HCT116 (cell line): ENCODE measurements at regions not wholly inside any gene's neighbourhood (a gene's known extent, or its start where the extent isn't known, plus 50 kb on each side); places are given as distances from the start of the nearest gene placed in this dataset.

ENCODE experiments used
- ATAC-seq: fragments of 200-7000 bp; cut with Tn5 transposase; 2 replicates; pipeline ENCODE4 v1.9.1; 2020; ENCODE audit warnings: mild to moderate bottlenecking, moderate library complexity
- BruUV-seq: library from RNA; stranded (reverse); fragments of 400-500 nt; replicated peaks from 2 replicates; lab custom pipeline; 2021; lab: Mats Ljungman, UMichigan
- CTCF ChIA-PET: fragments of 300-600 bp; sonication (Branson Sonifier 250); formaldehyde crosslinking; loops from one replicate; lab custom pipeline; 2021; ENCODE audit warnings: antibody characterized with exemption; lab: Charles Lee
- POLR2A ChIA-PET: fragments of 300-600, 350-600 bp; sonication (Branson Sonifier 250); formaldehyde crosslinking; loops from one replicate; lab custom pipeline; 2021; ENCODE audit warnings: antibody characterized with exemption; lab: Charles Lee
- RAD21 ChIA-PET, 2 experiments: fragments of 300-600 bp; sonication (Branson Sonifier 250); formaldehyde crosslinking; loops; one replicate each; lab custom pipeline; 2023; ENCODE audit warnings: low total read pairs in 2 of 2; ENCODE audit not compliant: uncharacterized antibody in 2 of 2, unreplicated experiment in 2 of 2, low non-redundant PET in 1 of 2; lab: Charles Lee
- DNase-seq: peaks from one replicate; pipeline ENCODE4 v3.0.0-alpha.2; 2010; ENCODE audit warnings: low read depth, low spot score
- H2AFZ ChIP-seq: fragments of 200-600 bp; shearing (Covaris generic), sonication (generic); 2 replicates; pipeline ENCODE4 v1.6.1; 2017; ENCODE audit warnings: low read depth, mixed run types, mixed read lengths, antibody characterized with exemption, low read length; ENCODE audit not compliant: poor library complexity, severe bottlenecking
- H3K27ac ChIP-seq: 2 replicates; pipeline ENCODE4 v1.5.1; 2012; ENCODE audit warnings: low read depth, low read length
- H3K27me3 ChIP-seq: fragments of 200-600 bp; sonication (generic); 2 replicates; pipeline ENCODE4 v1.6.1; 2016; ENCODE audit warnings: mixed run types, low read length, mixed read lengths; ENCODE audit not compliant: insufficient read depth
- H3K36me3 ChIP-seq, 2 experiments: fragments of 200-500 bp in 1 of 2; fragments of 200-600 bp in 1 of 2; sonication (Bioruptor generic) in 1 of 2; sonication (generic) in 1 of 2; 2 replicates each; pipeline versions ENCODE4 v1.5.1 to v1.6.1; 2014 to 2016; ENCODE audit warnings: low read length in 2 of 2, inconsistent platforms in 1 of 2, mixed read lengths in 1 of 2, mixed run types in 1 of 2; ENCODE audit not compliant: insufficient read depth in 2 of 2, control insufficient read depth in 1 of 2
- H3K4me1 ChIP-seq, 2 experiments: fragments of 200-600 bp in 1 of 2; sonication (generic) in 1 of 2; 2 replicates each; pipeline versions ENCODE4 v1.5.1 to v1.6.1; 2012 to 2017; ENCODE audit warnings: low read length in 2 of 2, inconsistent platforms in 1 of 2, mild to moderate bottlenecking in 1 of 2, mixed read lengths in 1 of 2, mixed run types in 1 of 2, moderate library complexity in 1 of 2; ENCODE audit not compliant: insufficient read depth in 2 of 2, control insufficient read depth in 1 of 2
- H3K4me2 ChIP-seq: fragments of 200-600 bp; sonication (generic); 2 replicates; pipeline ENCODE4 v1.6.1; 2017; ENCODE audit warnings: mixed run types, low read length, mixed read lengths
- H3K4me3 ChIP-seq, 2 experiments: fragments of 200-600 bp in 1 of 2; sonication (generic) in 1 of 2; replicated peaks in 1 of 2; 2 replicates each; pipeline ENCODE4 v1.5.1; 2011 to 2016; ENCODE audit warnings: low read length in 2 of 2, control low read depth in 1 of 2, low read depth in 1 of 2, mild to moderate bottlenecking in 1 of 2, mixed read lengths in 1 of 2, mixed run types in 1 of 2
- H3K79me2 ChIP-seq: fragments of 200-600 bp; sonication (generic); 2 replicates; pipeline ENCODE4 v1.6.1; 2017; ENCODE audit warnings: mild to moderate bottlenecking, mixed run types, low read length, moderate library complexity, mixed read lengths; ENCODE audit not compliant: insufficient read depth
- H3K9ac ChIP-seq: fragments of 200-600 bp; sonication (generic); 2 replicates; pipeline ENCODE4 v1.6.1; 2016; ENCODE audit warnings: low read length, mixed read lengths
- H3K9me2 ChIP-seq: fragments of 200-600 bp; sonication (generic), shearing (Covaris generic); 2 replicates; pipeline ENCODE4 v1.6.1; 2017; ENCODE audit warnings: mixed run types, mild to moderate bottlenecking, moderate library complexity; ENCODE audit not compliant: insufficient read depth
- H3K9me3 ChIP-seq, 2 experiments: fragments of 200-500 bp in 1 of 2; fragments of 200-600 bp in 1 of 2; sonication (Bioruptor generic) in 1 of 2; sonication (generic) in 1 of 2; 2 replicates each; pipeline ENCODE4 v1.6.1; 2014 to 2017; ENCODE audit warnings: low read length in 2 of 2, mixed read lengths in 2 of 2, inconsistent platforms in 1 of 2, low read depth in 1 of 2, mild to moderate bottlenecking in 1 of 2, mixed run types in 1 of 2, moderate library complexity in 1 of 2; ENCODE audit not compliant: control insufficient read depth in 1 of 2, insufficient read depth in 1 of 2
- H4K20me1 ChIP-seq: fragments of 200-600 bp; sonication (generic), shearing (Covaris generic); 2 replicates; pipeline ENCODE4 v1.6.1; 2017; ENCODE audit warnings: mixed run types, mild to moderate bottlenecking, moderate library complexity; ENCODE audit not compliant: insufficient read depth
- CEBPB ChIP-seq: IDR thresholded peaks from 2 replicates; pipeline ENCODE4 v1.6.1; 2012; ENCODE audit warnings: low read depth
- JUND ChIP-seq: IDR thresholded peaks from 2 replicates; pipeline ENCODE4 v1.6.1; 2012
- POLR2A ChIP-seq: IDR thresholded peaks from 2 replicates; pipeline ENCODE4 v1.7.0; 2011; ENCODE audit warnings: borderline replicate concordance; ENCODE audit not compliant: insufficient read depth, insufficient read length; ENCODE audit errors: extremely low read depth
- RAD21 ChIP-seq: IDR thresholded peaks from 2 replicates; pipeline ENCODE4 v1.6.1; 2012; ENCODE audit warnings: low read depth, mild to moderate bottlenecking
- intact Hi-C: fragments of 100-400 bp; cut with micrococcal nuclease; formaldehyde crosslinking; loops from 2 replicates; pipeline ENCODE4 v1.10.0; 2022
- TF ChIP-seq, protein P1 (sequence below): IDR thresholded peaks from 2 replicates; pipeline ENCODE4 v1.6.1; 2012; ENCODE audit warnings: low read depth
- TF ChIP-seq, protein P2 (sequence below): IDR thresholded peaks from 2 replicates; pipeline ENCODE4 v1.6.1; 2011; ENCODE audit warnings: mild to moderate bottlenecking, low read length, moderate library complexity; ENCODE audit not compliant: insufficient replicate concordance; ENCODE audit errors: extremely low read depth
- TF ChIP-seq, protein P3 (sequence below), 3 experiments: fragments of 200-600 bp in 1 of 3; sonication (generic) in 1 of 3; IDR thresholded peaks in 2 of 3; conservative IDR thresholded peaks in 1 of 3; 2 replicates each; pipeline ENCODE4 v1.5.1; 2012 to 2017; ENCODE audit warnings: low read depth in 2 of 3, low read length in 2 of 3, antibody characterized with exemption in 1 of 3, borderline replicate concordance in 1 of 3, control low read depth in 1 of 3, mild to moderate bottlenecking in 1 of 3, mixed read lengths in 1 of 3, mixed run types in 1 of 3, moderate library complexity in 1 of 3; ENCODE audit not compliant: insufficient read depth in 1 of 3

DNA sequence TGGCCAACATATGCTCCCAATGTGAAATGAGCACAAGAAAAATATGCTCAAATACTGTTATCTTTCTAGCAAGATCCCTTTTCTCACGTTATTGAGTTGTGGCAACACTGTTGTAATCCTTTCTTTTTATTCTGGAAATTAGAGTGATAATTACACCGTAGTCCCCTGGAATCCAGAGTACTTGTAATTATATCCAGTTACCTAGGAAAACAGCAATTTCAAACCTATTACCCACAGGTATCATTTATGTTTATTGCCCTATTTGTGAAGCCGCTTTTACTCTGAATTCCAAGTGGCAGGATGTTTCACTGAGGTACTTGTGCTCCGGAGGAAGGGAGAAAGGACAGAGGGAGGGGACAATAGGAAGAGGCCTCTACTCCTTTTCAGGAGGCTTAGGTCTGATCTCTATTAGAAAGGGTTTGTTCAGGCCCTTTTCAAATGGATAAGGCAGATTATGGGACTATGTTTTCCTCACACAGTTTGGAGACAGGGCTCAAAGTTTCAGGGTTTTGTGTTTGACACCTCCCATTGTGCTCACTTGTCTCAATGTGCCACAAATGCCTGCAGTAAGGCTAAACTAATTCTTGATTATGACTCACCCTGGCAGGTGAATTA, 646.6 kb downstream of the TUSC7 start:
- H3K27me3 ChIP-seq = no peaks in the 10 kb centered on the region
- no TSS peak for BruUV-seq
- no peak overlapping the region for H2AFZ ChIP-seq
- H3K9ac ChIP-seq = no peak overlapping the region
- ATAC-seq (no peak), DNase-seq (no peak)
- TF ChIP-seq JUND (no peak), RAD21 (no peak)
- TF ChIP-seq, protein P1, sequence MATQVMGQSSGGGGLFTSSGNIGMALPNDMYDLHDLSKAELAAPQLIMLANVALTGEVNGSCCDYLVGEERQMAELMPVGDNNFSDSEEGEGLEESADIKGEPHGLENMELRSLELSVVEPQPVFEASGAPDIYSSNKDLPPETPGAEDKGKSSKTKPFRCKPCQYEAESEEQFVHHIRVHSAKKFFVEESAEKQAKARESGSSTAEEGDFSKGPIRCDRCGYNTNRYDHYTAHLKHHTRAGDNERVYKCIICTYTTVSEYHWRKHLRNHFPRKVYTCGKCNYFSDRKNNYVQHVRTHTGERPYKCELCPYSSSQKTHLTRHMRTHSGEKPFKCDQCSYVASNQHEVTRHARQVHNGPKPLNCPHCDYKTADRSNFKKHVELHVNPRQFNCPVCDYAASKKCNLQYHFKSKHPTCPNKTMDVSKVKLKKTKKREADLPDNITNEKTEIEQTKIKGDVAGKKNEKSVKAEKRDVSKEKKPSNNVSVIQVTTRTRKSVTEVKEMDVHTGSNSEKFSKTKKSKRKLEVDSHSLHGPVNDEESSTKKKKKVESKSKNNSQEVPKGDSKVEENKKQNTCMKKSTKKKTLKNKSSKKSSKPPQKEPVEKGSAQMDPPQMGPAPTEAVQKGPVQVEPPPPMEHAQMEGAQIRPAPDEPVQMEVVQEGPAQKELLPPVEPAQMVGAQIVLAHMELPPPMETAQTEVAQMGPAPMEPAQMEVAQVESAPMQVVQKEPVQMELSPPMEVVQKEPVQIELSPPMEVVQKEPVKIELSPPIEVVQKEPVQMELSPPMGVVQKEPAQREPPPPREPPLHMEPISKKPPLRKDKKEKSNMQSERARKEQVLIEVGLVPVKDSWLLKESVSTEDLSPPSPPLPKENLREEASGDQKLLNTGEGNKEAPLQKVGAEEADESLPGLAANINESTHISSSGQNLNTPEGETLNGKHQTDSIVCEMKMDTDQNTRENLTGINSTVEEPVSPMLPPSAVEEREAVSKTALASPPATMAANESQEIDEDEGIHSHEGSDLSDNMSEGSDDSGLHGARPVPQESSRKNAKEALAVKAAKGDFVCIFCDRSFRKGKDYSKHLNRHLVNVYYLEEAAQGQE = no peak
- H3K9me3 ChIP-seq = no peaks in the 10 kb centered on the region
- ChIA-PET CTCF (no interaction called here), RAD21 (no interaction called here), POLR2A (no interaction called here)
- no peaks in the 10 kb centered on the region for H3K79me2 ChIP-seq
- no peaks in the 10 kb centered on the region for H3K9me2 ChIP-seq
- intact Hi-C loops = no loop called here
- H3K4me2 ChIP-seq = no peak overlapping the region
- H3K4me1 ChIP-seq = no peaks in the 10 kb centered on the region
- no peak overlapping the region for H3K27ac ChIP-seq
- H4K20me1 ChIP-seq = no peaks in the 10 kb centered on the region
- no peaks in the 10 kb centered on the region for H3K36me3 ChIP-seq
- H3K4me3 ChIP-seq = no peak overlapping the region

DNA sequence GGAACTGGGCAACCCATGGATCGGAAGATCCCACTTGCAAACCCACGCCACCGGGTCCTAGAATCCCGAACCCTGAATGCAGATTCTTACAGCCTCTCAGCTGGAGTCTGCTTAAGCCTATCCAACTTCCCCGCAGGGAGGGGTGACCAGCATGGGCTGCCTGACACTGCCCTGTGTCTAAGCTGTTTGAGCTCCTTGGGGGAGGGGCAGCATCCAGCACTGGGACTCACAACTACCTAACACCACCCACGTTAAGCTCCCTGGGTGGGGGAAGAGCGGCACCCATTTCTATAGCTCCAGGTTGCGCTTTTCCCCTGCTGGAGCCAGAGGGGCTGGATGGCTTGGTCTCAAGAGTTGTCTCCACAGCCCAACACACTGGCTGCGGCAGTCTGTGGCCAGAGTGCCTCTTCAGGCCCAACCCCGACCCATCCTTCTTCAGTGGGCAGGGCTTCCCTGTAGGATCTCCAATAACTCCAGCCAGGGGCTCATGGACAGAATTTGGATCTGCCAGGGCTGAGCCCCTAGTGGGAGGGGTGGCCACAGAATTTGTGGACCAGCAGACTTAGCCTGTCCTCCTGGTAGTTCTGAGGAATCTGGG, 649.2 kb downstream of the TUSC7 start:
- POLR2A ChIA-PET = no interaction called here
- intact Hi-C loops = no loop called here
- ATAC-seq (no peak), DNase-seq (no peak)
- no peaks in the 10 kb centered on the region for H3K9me2 ChIP-seq
- no peak overlapping the region for H3K27ac ChIP-seq
- no peak overlapping the region for H3K4me3 ChIP-seq
- H3K36me3 ChIP-seq = no peaks in the 10 kb centered on the region
- H3K4me1 ChIP-seq = no peaks in the 10 kb centered on the region
- RAD21 ChIA-PET = no interaction called here
- no peak overlapping the region for H3K4me2 ChIP-seq
- no peak overlapping the region for H3K9ac ChIP-seq
- no peak for TF ChIP-seq CEBPB
- no peak for TF ChIP-seq POLR2A
- TF ChIP-seq, protein P2, sequence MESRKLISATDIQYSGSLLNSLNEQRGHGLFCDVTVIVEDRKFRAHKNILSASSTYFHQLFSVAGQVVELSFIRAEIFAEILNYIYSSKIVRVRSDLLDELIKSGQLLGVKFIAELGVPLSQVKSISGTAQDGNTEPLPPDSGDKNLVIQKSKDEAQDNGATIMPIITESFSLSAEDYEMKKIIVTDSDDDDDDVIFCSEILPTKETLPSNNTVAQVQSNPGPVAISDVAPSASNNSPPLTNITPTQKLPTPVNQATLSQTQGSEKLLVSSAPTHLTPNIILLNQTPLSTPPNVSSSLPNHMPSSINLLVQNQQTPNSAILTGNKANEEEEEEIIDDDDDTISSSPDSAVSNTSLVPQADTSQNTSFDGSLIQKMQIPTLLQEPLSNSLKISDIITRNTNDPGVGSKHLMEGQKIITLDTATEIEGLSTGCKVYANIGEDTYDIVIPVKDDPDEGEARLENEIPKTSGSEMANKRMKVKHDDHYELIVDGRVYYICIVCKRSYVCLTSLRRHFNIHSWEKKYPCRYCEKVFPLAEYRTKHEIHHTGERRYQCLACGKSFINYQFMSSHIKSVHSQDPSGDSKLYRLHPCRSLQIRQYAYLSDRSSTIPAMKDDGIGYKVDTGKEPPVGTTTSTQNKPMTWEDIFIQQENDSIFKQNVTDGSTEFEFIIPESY = no peak
- TF ChIP-seq, protein P3, sequence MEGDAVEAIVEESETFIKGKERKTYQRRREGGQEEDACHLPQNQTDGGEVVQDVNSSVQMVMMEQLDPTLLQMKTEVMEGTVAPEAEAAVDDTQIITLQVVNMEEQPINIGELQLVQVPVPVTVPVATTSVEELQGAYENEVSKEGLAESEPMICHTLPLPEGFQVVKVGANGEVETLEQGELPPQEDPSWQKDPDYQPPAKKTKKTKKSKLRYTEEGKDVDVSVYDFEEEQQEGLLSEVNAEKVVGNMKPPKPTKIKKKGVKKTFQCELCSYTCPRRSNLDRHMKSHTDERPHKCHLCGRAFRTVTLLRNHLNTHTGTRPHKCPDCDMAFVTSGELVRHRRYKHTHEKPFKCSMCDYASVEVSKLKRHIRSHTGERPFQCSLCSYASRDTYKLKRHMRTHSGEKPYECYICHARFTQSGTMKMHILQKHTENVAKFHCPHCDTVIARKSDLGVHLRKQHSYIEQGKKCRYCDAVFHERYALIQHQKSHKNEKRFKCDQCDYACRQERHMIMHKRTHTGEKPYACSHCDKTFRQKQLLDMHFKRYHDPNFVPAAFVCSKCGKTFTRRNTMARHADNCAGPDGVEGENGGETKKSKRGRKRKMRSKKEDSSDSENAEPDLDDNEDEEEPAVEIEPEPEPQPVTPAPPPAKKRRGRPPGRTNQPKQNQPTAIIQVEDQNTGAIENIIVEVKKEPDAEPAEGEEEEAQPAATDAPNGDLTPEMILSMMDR (IDR thresholded peaks at IDR 0.05 in 2 of 3, conservative IDR thresholded peaks at IDR 0.05 in 1 of 3; ENCODE audit: borderline replicate concordance in 1 of 3, insufficient read depth in 1 of 3, low read depth in 2 of 3, low read length in 2 of 3) = no peak
- TF ChIP-seq JUND = no peak
- no peaks in the 10 kb centered on the region for H3K27me3 ChIP-seq
- CTCF ChIA-PET = no interaction called here
- H3K9me3 ChIP-seq = no peaks in the 10 kb centered on the region
- no peak overlapping the region for H2AFZ ChIP-seq
- BruUV-seq = no TSS peak
- H4K20me1 ChIP-seq = no peaks in the 10 kb centered on the region
- no peaks in the 10 kb centered on the region for H3K79me2 ChIP-seq
